HG02884 (cell line): ENCODE measurements at regions not wholly inside any gene's neighbourhood (a gene's known extent, or its start where the extent isn't known, plus 50 kb on each side); places are given as distances from the start of the nearest gene placed in this dataset.

Experiments used
- ATAC-seq: cut with Tn5 transposase; IDR thresholded peaks from one replicate; pipeline ENCODE4 v1.9.1; 2021; ENCODE audit warnings: mild to moderate bottlenecking, moderate library complexity; ENCODE audit not compliant: unreplicated experiment

DNA sequence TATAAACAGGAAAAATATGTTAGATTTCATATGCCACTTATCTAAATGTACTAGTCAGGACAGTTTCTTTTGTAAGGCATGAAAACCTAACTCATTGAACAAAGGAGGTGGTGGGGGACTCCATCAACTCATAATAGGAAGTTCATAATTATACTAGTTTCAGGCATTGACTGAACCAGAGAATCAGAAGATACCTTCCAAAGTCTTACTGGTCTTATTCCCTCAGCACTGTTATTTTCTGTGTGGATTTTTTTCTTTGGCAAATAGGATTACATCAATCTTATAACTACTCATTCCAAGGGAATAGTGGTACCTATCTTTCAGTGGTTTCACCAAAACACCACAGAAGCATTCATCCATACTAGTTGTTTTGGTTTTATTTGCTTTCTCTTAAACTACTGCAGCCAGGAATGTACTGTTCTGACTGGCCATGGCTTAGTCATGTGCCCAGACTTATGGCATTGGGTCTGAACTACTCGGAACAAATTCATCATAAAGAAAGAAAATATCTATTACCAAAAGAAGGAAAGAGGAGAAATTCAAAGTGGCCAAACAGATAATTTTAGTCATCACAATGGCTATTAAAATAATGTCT, 273.9 kb downstream of the ARAP2 start:
- peak; percentile 82 for ATAC-seq

DNA sequence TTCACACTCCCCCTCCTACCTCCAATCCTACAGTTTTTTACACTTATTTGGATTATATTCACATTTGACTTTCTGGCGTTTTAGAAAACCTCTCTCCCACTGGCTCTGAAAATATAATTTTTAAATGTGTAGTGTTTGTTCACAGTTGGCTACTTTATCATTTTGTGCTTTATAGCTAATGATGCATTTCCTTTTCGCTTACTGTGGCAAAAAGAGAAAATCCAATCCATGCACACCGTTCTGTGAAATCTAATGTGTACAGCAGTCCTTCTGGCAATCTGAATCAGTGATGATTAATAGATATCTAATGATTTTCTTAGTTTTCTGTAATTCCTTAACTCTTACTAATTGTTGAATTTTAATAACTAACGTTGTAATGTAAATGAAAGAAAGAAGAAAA, 271.5 kb downstream of the ARAP2 start:
- no peak for ATAC-seq

DNA sequence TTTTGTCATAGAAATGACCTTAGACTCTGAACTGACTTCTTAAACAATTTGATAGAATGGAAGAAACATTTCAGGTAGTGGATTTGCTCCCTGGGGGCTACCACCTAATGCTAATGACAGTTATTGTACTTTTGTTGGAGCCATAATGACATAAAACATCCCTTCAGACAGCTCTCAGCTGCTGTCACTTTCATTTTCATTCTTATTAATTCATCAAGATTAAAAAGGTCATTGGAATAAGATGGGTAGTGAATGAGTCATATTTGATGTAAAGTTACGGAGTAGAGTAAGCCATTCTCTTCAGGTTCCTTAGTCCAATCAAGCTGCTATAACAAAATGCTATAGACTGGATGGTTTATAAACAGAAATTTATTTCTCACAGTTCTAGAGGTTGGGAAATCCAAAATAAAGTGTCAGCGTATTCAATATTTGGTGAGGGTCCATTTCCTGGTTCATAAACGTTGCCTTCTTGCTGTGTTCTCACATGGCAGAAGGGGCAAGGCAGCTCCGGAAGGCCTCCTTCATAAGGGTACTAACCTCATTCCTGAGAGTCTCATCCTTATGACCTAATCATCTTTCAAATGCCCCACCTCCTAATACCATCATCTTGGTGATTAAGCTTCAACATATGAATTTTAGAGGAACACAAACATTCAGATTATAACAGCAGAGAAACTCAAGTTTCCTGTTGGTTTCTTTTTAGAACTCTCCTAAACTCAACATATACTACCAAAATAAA, 268.5 kb downstream of the ARAP2 start:
- ATAC-seq, result peak; percentile 65

DNA sequence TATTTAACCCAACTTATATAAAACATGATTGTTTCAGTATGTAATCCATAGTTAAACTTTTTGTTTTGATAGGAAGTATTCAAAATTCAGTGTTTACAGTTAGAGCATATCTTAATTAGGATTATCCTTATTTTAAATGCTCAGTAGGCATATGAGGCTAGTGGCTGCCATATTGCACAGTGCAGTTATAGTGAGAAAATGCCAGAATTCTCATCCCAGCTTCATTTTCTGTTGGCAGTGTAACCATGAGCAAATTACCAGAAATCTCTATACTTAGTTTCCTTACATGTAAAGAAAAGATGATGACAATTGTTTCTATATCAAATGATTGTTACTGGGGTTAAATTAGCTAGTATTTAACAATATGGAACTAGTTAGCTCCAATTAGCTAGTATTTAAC, 265.8 kb downstream of the ARAP2 start:
- ATAC-seq, result no peak

DNA sequence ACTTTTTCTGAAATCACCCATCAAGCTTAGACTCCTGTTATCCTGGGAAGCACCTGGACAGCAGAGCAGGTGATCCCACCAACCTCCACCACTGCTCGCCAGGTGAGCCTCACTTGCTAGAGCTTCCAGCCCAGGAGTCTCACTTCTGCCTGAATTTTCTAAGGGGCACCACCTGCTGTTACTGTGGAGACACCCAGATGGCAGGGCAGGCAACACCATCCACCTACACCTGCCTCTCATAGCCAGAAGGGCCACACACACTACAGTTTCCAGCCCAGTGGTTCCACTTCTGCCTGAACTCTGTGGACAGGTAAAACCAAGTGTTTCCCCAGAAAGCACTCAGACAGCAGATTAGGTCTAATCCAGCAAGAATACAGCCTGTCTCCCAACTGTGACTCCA, 262.0 kb downstream of the ARAP2 start:
- ATAC-seq, result no peak

DNA sequence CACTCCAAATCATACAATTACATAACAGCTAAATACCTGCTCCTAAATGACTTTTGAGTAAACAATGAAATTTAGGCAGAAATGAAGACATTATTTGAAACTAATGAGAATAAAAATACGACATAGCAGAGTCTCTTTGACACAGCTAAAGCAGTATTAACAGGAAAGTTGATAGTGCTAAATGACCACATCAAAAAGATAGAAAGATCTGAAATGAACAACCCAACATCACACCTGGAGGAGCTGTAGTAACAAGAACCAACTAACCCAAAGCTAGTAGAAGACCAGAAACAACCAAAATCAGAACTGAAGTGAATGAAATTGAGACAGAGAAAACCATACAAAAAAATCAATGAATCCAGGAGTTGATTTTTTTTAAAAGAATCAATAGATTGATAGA, 257.8 kb downstream of the ARAP2 start:
- ATAC-seq, result no peak

DNA sequence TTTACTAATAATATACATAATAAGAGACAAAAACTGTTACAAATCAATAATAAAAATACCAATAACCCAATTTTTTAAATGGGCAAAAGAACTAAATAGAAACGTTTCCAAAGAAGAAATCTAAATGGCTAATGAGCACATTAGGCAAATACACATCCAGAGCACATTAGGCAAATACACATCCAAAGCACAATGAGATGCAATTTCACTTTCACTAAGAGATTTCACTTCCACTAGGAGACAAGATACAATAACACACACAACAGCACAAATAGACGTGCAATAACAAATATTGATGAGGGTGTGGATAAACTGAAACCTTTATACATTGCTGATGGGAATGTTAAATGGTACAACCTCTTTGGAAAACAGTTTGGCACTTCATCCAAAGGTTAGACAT, 250.7 kb downstream of the ARAP2 start:
- no peak for ATAC-seq

DNA sequence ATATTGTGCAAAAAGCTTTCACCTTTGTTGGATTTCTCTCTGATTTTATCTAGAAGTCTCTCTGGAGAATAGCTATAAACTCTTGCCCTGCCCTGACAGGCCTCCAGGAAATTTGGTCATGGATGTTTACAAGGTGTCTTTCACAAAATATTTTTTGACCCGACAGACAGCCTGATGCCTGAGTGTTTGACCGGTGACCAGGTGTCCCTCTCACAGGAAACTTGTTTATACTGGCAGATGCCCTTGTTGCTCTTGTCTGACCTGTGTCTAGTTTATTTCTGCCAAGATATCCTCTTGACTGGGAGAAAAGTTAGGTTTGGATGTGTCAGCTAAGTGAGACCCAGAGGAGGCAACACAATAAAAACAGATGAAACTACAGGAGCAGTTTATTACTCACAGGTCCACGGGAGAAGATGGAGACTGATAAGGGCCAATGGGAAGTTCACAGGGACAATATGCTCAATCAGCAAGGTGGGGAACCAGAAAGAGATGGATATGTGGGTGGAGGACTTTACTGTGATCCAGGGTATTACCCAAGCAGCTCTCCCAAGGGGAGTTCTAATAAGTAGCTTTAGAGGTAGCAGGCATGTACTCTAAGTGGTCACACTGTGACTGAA, 243.3 kb downstream of the ARAP2 start:
- no peak for ATAC-seq

DNA sequence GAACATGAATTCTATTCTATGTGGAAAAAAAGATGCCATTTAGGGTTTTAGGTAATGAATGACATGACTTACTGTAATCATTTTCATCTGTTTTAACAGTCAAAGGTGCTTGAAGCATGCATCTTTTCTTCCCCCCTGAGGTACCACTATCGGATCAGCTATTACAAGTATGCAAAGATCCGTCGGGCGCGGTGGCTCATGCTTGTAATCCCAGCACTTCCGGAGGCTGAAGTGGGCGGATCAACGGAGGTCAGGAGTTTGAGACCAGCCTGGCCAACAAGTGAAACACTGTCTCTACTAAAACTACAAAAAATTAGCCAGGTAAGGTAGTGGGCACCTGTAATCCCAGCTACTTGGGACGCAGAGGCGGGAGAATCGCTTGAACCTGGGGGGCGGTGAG, 241.3 kb downstream of the ARAP2 start:
- no peak for ATAC-seq

DNA sequence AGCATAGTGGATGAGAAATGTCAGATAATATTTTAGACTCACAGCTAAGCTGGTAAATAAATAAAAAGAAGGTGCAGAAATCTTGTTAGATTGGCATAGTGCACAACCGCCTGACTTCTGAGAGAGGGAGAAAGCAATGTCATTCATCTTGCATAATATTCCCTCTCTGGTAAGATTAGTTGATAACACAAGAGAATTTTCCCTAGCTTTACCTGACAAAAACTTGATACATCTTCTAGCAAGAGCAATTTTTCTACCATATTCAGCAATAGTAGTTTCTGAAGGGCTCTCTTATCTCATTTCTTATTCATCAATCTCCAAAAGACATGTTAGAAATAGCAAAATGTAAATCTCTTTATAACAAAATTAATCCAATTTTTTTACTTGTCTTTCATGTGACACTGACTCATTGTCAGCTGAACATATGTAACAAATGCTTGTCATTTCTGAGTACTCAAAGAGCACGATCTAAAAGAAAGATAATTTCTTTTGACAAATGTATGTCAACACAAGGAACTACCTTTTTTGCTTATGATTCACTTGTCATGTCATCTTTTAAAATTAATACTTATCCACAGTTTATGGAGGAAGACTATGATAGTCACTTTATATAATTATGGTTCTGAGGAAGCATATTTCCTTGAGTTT, 240.0 kb downstream of the ARAP2 start:
- no peak for ATAC-seq

DNA sequence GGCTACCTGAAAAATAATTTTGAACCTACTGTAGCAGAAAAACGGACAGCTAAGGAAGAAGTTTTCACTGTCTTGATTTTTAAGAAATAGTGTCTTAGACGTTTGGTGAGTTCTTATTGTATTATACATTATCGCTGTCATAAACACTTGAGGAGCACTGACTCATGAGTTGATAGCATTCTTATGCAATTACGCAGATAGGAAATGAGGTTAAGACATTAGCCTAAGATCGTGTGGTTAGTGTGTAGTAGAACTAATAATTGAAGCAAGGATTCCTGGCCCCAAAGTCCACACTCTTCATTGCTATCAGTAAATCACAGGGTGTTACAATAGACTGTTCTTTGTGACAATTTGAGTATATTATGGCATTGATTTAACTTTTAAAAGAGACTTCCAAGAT, 238.1 kb downstream of the ARAP2 start:
- no peak for ATAC-seq

DNA sequence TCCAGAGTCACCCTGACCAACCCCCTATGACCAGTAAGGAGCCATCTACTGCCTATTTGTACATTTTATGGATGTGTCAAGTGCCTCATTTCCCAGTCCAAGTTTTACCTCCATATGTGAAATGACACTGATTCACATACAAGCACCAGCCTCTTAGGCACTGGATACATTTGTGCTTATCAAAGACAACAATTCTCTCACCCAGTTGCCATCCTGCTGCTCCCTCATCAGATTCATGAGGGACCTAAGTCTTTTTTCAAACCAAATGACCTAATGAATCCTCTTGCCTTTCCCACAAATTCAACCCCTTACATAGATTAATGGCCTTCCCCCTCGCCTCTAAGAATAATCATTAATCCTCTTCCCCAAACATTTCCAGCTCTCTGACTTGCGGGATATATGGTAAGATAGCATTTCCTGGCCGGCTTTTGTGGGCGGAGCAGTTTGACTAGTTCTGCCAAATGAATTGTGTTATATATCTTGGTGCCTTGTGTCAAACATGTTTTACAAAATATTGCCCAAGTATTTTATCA, 233.9 kb downstream of the ARAP2 start:
- ATAC-seq, result no peak

DNA sequence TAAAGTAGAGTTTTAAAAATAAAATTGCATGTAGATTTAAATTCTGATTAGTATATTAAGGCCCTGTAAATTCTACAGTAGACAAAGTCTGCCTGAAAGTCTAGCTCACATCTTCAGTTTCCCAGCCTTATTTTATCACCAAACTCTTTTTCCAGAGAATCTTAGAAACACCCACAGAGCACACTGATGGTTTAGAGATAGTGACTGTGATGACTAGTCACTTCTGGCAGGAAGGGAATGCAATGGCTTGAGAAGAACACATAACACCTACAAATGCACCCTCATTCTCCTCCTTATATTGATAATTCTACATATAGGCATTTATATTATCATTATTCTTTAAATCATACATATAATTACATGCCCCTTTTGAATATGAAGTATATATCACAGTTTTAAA, 232.9 kb downstream of the ARAP2 start:
- no peak for ATAC-seq

DNA sequence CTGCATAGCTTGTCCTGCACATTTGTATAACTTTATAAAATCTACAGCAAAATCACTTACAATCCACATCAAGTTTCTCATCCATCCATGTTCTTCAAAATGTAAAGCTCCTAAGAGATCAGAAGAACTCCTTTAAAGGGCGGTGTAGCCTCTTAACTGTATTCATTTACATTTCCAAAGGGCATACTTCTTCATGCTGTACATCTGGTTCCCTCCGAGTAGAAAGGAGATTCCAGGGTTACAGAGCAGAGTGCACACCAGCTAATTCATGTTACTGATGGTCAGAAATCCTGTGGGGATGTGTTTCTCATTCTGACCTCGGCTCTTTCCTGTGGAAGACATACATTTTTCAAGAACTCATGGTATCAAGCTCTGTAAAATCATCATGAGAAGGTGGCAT, 231.8 kb downstream of the ARAP2 start:
- no peak for ATAC-seq

DNA sequence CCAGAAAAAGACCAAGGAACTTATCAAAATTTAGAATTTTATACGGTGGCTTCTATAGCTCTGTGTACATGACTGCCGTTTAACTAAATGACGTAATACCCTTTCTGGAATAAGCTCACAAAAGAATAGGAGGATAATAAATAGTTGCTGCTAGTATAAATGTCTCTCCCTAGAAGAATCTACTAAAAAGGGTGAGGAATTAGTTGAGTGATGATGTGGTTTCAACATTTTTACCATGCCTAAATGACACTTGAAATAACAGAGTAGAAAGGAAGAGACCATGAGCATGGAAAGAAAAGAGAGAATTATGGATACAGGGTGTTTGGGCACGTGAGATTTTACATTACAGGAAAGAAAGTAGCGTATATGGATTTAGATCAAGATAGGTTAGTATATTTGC, 231.1 kb downstream of the ARAP2 start:
- no peak for ATAC-seq
